ENCODE measurements at regions not wholly inside any gene's neighbourhood (a gene's known extent, or its start where the extent isn't known, plus 50 kb on each side); places are given as distances from the start of the nearest gene placed in this dataset.

- no peak for TF ChIP-seq ZNF462 (CRISPR knock-in tag; IDR thresholded peaks at IDR 0.05)
These were observed 231.0 kb downstream of the ESM1 start (continued) for GRCh38 chr5:54754420-54754819.

GRCh38 chr5:54753753-54754152, 231.6 kb downstream of the ESM1 start:
- Mint-ChIP-seq H3K9me3 (no peaks in the 10 kb centered on the region), H3K36me3 (ENCODE audit: low read depth) (no peaks in the 10 kb centered on the region), H3K27ac (no peak overlapping the region), H3K4me1 (no peaks in the 10 kb centered on the region), H3K27me3 (ENCODE audit: insufficient read depth, low read depth, poor library complexity) (no peaks in the 10 kb centered on the region), H3K4me3 (no peak overlapping the region)
- H2AFZ ChIP-seq: no peak overlapping the region
- no peaks in the 10 kb centered on the region for H3F3A ChIP-seq (replicated peaks; ENCODE audit: low read depth)
- no peaks in the 10 kb centered on the region for H3K4me1 ChIP-seq (ENCODE audit: insufficient read depth)
- ATAC-seq (no peak), DNase-seq (ENCODE audit: low spot score) (no peak)
- H3K36me3 ChIP-seq (ENCODE audit: insufficient read depth): no peaks in the 10 kb centered on the region
- no peaks in the 10 kb centered on the region for H4K20me1 ChIP-seq (replicated peaks; ENCODE audit: insufficient read depth)
- no peak overlapping the region for H3K27ac ChIP-seq (ENCODE audit: low read depth)
- no peak overlapping the region for H3K4me2 ChIP-seq
- no peaks in the 10 kb centered on the region for H3K79me2 ChIP-seq (replicated peaks; ENCODE audit: insufficient read depth)
- H3K9me2 ChIP-seq (ENCODE audit: insufficient read depth): no peaks in the 10 kb centered on the region
- H3K27me3 ChIP-seq (ENCODE audit: insufficient read depth): no peaks in the 10 kb centered on the region
- H3K4me3 ChIP-seq: no peak overlapping the region
- TF ChIP-seq JUNB (IDR thresholded peaks at IDR 0.05; ENCODE audit: unreplicated experiment) (no peak), EZH2phosphoT487 (IDR thresholded peaks at IDR 0.05; ENCODE audit: unreplicated experiment) (no peak), ZNF462 (CRISPR knock-in tag; IDR thresholded peaks at IDR 0.05) (no peak), NANOG (IDR thresholded peaks at IDR 0.05; ENCODE audit: borderline replicate concordance) (no peak), CTCF (conservative IDR thresholded peaks at IDR 0.05; ENCODE audit: low read depth in 2 of 2) (no peak), ZNF331 (CRISPR knock-in tag; IDR thresholded peaks at IDR 0.05; ENCODE audit: low read depth) (no peak), ETS1 (IDR thresholded peaks at IDR 0.05) (no peak)

Measured in GM23338 (cell line).